Uterus (tissue), 3 donors: ENCODE measurements at regions not wholly inside any gene's neighbourhood (a gene's known extent, or its start where the extent isn't known, plus 50 kb on each side); places are given as distances from the start of the nearest gene placed in this dataset.

Source experiments
- DNase-seq, 2 donors: peaks; one replicate each; pipeline ENCODE4 v3.0.0-alpha.2; 2019 to 2020
- H3K27ac ChIP-seq, 2 donors: fragments of 200-600 bp; sonication (generic); 1 replicate in 1 of 2; 2 replicates in 1 of 2; pipeline ENCODE4 v1.5.1; 2016 to 2018
- H3K27me3 ChIP-seq, 2 donors: fragments of 200-600 bp; sonication (generic); one replicate each; pipeline ENCODE4 v1.5.1; 2018 to 2019; ENCODE audit warnings: control low read depth in 1 of 2
- H3K36me3 ChIP-seq, 2 donors: fragments of 200-600 bp; sonication (generic); one replicate each; pipeline ENCODE4 v1.5.1; 2019; ENCODE audit warnings: control low read depth in 1 of 2
- H3K4me1 ChIP-seq, 2 donors: fragments of 200-600 bp; sonication (generic); one replicate each; pipeline ENCODE4 v1.5.1; 2018 to 2019; ENCODE audit warnings: control low read depth in 1 of 2
- H3K4me3 ChIP-seq, 2 donors: fragments of 200-600 bp; sonication (generic); 1 replicate in 1 of 2; 2 replicates in 1 of 2; pipeline ENCODE4 v1.5.1; 2018 to 2019; ENCODE audit warnings: mild to moderate bottlenecking in 1 of 2
- H3K9me3 ChIP-seq, 2 donors: fragments of 200-600 bp; sonication (generic); one replicate each; pipeline ENCODE4 v1.5.1; 2019; ENCODE audit warnings: control low read depth in 1 of 2
- CTCF ChIP-seq, 4 experiments: fragments of 200-600 bp in 2 of 4; fragments of 450-650 bp in 2 of 4; sonication (generic) in 2 of 4; IDR thresholded peaks; one replicate each; pipeline ENCODE4 v1.5.1; 2016 to 2019; ENCODE audit warnings: antibody characterized with exemption in 4 of 4, mild to moderate bottlenecking in 2 of 4, moderate library complexity in 1 of 4
- POLR2A ChIP-seq, 2 donors: fragments of 450-650 bp; IDR thresholded peaks; one replicate each; pipeline ENCODE4 v1.6.1; 2016; ENCODE audit warnings: antibody characterized with exemption in 2 of 2, mild to moderate bottlenecking in 1 of 2, moderate library complexity in 1 of 2
- intact Hi-C: fragments of 100-400 bp; cut with DNase I; formaldehyde crosslinking; loops from one replicate; pipeline ENCODE4 v1.15.1; 2023; ENCODE audit warnings: low total_unique reads
- donor health status: DM: yes; HTN: yes; CAD: no.

GRCh38 chr10:43845121-43845520, 196.4 kb upstream of the ZNF32 start:
- peak overlapping the region; percentile 17 to 54 for H3K27ac ChIP-seq
- H3K36me3 ChIP-seq, result no peaks in the 10 kb centered on the region
- intact Hi-C loops, result no loop called here
- no peaks in the 10 kb centered on the region for H3K9me3 ChIP-seq
- DNase-seq, result no peak
- H3K4me3 ChIP-seq, result no peak overlapping the region
- no peak for TF ChIP-seq CTCF (IDR thresholded peaks at IDR 0.05)
- no peak for TF ChIP-seq POLR2A (IDR thresholded peaks at IDR 0.05)
- H3K4me1 ChIP-seq, result no peaks in the 10 kb centered on the region
- H3K27me3 ChIP-seq, result no peaks in the 10 kb centered on the region

GRCh38 chr10:43844221-43844620, 195.5 kb upstream of the ZNF32 start:
- intact Hi-C loops, result no loop called here
- Histone ChIP-seq H3K36me3 (no peaks in the 10 kb centered on the region), H3K4me1 (no peaks in the 10 kb centered on the region), H3K9me3 (no peaks in the 10 kb centered on the region), H3K27me3 (no peaks in the 10 kb centered on the region), H3K4me3 (no peak overlapping the region), H3K27ac (peak overlapping the region in 1 of 2 donors; percentile 69)
- no peak for TF ChIP-seq CTCF (IDR thresholded peaks at IDR 0.05)
- TF ChIP-seq POLR2A (IDR thresholded peaks at IDR 0.05), result no peak
- DNase-seq, result no peak

DNA sequence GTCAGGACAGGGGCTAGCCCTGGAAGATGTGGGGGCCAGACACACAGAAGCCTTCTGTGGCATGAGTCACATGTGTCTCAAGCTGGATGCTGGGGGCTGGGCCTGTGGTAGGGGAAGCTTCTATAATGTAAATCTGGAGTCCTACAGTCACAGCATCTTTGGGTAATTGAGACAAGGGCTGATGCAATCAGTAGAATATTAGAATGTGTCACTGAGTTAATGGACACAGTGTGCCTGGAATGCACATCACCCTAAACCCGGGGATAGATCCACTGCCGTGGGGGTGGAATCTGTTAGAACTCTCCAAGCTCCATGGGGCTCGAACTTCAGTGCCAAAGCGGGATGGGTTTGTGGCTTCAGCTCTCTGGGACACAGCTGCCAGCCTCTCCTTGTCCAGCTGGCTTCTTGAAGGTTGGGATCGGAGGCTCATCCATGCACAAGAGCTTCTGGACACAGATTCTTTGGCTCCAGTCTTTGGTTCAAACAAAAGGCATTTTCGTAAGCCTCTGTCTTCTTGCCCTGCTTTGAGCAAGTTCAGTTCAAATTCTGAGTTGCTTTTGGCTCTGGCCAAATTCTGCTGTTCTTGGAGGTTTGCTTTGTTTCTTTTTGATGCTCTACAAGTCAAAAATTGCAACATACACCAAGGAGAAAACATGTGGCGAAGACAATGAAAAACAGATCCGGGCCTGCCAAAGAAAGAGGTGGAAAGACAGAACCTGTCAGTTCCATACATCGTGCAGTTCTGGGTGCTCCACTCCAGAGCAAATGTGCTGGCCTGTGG, 194.8 kb upstream of the ZNF32 start:
- H3K27me3 ChIP-seq, result no peaks in the 10 kb centered on the region
- no peak for TF ChIP-seq CTCF (IDR thresholded peaks at IDR 0.05)
- TF ChIP-seq POLR2A (IDR thresholded peaks at IDR 0.05), result no peak
- H3K9me3 ChIP-seq, result no peaks in the 10 kb centered on the region
- no peaks in the 10 kb centered on the region for H3K4me1 ChIP-seq
- peak; percentile 50 to 61 for DNase-seq
- H3K4me3 ChIP-seq, result no peak overlapping the region
- intact Hi-C loops, result no loop called here
- H3K27ac ChIP-seq, result peak overlapping the region; percentile 0 to 69
- no peaks in the 10 kb centered on the region for H3K36me3 ChIP-seq

DNA sequence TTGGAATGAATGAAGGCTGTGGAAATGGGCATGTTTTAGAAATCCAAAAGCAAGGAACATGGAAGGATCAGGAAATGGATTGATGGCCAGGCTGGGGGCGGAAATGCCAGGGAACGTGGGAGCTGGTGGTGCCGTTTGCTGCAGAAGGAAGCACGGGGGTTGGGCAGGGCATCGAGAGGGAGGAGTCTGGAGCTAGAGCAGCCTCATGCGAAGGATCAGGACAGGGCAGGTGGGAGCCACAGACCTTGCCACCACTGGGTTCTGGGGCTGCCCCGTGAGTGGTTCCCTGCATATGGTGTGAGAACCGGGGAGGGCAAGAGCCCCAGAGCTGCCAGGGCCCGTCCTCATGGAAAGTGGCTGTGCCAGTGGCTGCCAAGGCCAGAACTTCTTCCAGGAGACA, 193.8 kb upstream of the ZNF32 start:
- H3K9me3 ChIP-seq, result no peaks in the 10 kb centered on the region
- no peaks in the 10 kb centered on the region for H3K27me3 ChIP-seq
- H3K27ac ChIP-seq, result peak overlapping the region in 1 of 2 donors; percentile 69
- no peaks in the 10 kb centered on the region for H3K36me3 ChIP-seq
- no peak for TF ChIP-seq POLR2A (IDR thresholded peaks at IDR 0.05)
- no peak for TF ChIP-seq CTCF (IDR thresholded peaks at IDR 0.05)
- H3K4me1 ChIP-seq, result no peaks in the 10 kb centered on the region
- no peak overlapping the region for H3K4me3 ChIP-seq
- intact Hi-C loops, result no loop called here
- peak in 1 of 2 donors; percentile 11 for DNase-seq

- no peaks in the 10 kb centered on the region for H3K9me3 ChIP-seq
- H3K36me3 ChIP-seq, result no peaks in the 10 kb centered on the region
- no peak overlapping the region for H3K4me3 ChIP-seq
- no peak for TF ChIP-seq CTCF (IDR thresholded peaks at IDR 0.05)
- no peak for TF ChIP-seq POLR2A (IDR thresholded peaks at IDR 0.05)
- intact Hi-C loops, result no loop called here
- no peaks in the 10 kb centered on the region for H3K27me3 ChIP-seq
- H3K27ac ChIP-seq, result no peak overlapping the region
- DNase-seq, result peak in 1 of 2 donors; percentile 9
- H3K4me1 ChIP-seq, result no peaks in the 10 kb centered on the region
These were observed 193.4 kb upstream of the ZNF32 start for GRCh38 chr10:43842072-43842471.
